A673 (cell line): ENCODE measurements at regions not wholly inside any gene's neighbourhood (a gene's known extent, or its start where the extent isn't known, plus 50 kb on each side); places are given as distances from the start of the nearest gene placed in this dataset.

Experiments
- BruUV-seq: library from RNA; stranded (reverse); fragments of 400-500 nt; replicated peaks from 2 replicates; lab custom pipeline; 2021; lab: Mats Ljungman, UMichigan
- CTCF ChIA-PET: fragments of 300-600 bp; sonication (Branson Sonifier 250); formaldehyde crosslinking; loops from one replicate; lab custom pipeline; 2022; ENCODE audit warnings: antibody characterized with exemption; lab: Charles Lee
- POLR2A ChIA-PET: fragments of 300-600 bp; sonication (Branson Sonifier 250); formaldehyde crosslinking; loops from one replicate; lab custom pipeline; 2022; ENCODE audit warnings: antibody characterized with exemption; ENCODE audit not compliant: low non-redundant PET; lab: Charles Lee
- DNase-seq: peaks from one replicate; pipeline ENCODE4 v3.0.0-alpha.2; 2015; ENCODE audit warnings: low spot score
- H3K27ac ChIP-seq: fragments of 200-600 bp; sonication (generic); 2 replicates; pipeline ENCODE4 v1.5.1; 2016; ENCODE audit warnings: mixed run types, low read depth, mild to moderate bottlenecking, mixed read lengths, antibody characterized with exemption, low read length; ENCODE audit not compliant: poor library complexity, severe bottlenecking
- H3K27me3 ChIP-seq: fragments of 200-600 bp; sonication (generic); replicated peaks from 2 replicates; pipeline ENCODE4 v1.6.1; 2017; ENCODE audit warnings: mixed run types, low read depth, mild to moderate bottlenecking, mixed read lengths, antibody characterized with exemption, low read length; ENCODE audit not compliant: insufficient read depth, poor library complexity
- H3K36me3 ChIP-seq: fragments of 200-600 bp; sonication (generic); 2 replicates; pipeline ENCODE4 v1.6.1; 2016; ENCODE audit warnings: mixed run types, mild to moderate bottlenecking, mixed read lengths, antibody characterized with exemption, low read length; ENCODE audit not compliant: insufficient read depth, poor library complexity, severe bottlenecking
- H3K4me1 ChIP-seq: fragments of 200-600 bp; sonication (generic); 2 replicates; pipeline ENCODE4 v1.6.1; 2017; ENCODE audit warnings: mixed run types, mild to moderate bottlenecking, mixed read lengths, antibody characterized with exemption, low read length; ENCODE audit not compliant: insufficient read depth, poor library complexity, severe bottlenecking
- H3K4me3 ChIP-seq: fragments of 200-600 bp; sonication (generic); 2 replicates; pipeline ENCODE4 v1.5.1; 2016; ENCODE audit warnings: low read depth, mixed run types, mild to moderate bottlenecking, mixed read lengths, low read length; ENCODE audit not compliant: poor library complexity, severe bottlenecking
- H3K9me3 ChIP-seq: fragments of 200-600 bp; sonication (generic); 2 replicates; pipeline ENCODE4 v1.6.1; 2016; ENCODE audit warnings: mixed run types, low read depth, mild to moderate bottlenecking, mixed read lengths, antibody characterized with exemption, low read length; ENCODE audit not compliant: poor library complexity, severe bottlenecking
- CTCF ChIP-seq: fragments of 300-800, 200-600 bp; sonication (generic); conservative IDR thresholded peaks from 2 replicates; pipeline ENCODE4 v1.5.1; 2017; ENCODE audit warnings: low read depth, mild to moderate bottlenecking, antibody characterized with exemption, low read length, moderate library complexity, mixed read lengths
- EZH2 ChIP-seq: fragments of 200-600 bp; sonication (generic); IDR thresholded peaks from 2 replicates; pipeline ENCODE4 v1.6.1; 2017; ENCODE audit warnings: borderline replicate concordance, low read depth, mild to moderate bottlenecking, mixed read lengths, antibody characterized with exemption, low read length; ENCODE audit not compliant: poor library complexity, severe bottlenecking
- intact Hi-C: fragments of 100-400 bp; cut with micrococcal nuclease; formaldehyde crosslinking; loops from one replicate; pipeline ENCODE4 v1.10.0; 2022; ENCODE audit not compliant: unreplicated experiment

- TF ChIP-seq EZH2: no peak
- TF ChIP-seq CTCF: no peak
- ChIA-PET POLR2A (no interaction called here), CTCF (no interaction called here)
- no TSS peak for BruUV-seq
- Histone ChIP-seq H3K36me3 (no peaks in the 10 kb centered on the region), H3K4me1 (no peaks in the 10 kb centered on the region), H3K27me3 (no peaks in the 10 kb centered on the region), H3K27ac (no peak overlapping the region), H3K9me3 (no peaks in the 10 kb centered on the region), H3K4me3 (no peak overlapping the region)
- DNase-seq: no peak
- intact Hi-C loops: no loop called here
Observed at GRCh38 chr2:13711154-13711553, 921.4 kb upstream of the LRATD1 start.

- Histone ChIP-seq H3K27me3 (no peaks in the 10 kb centered on the region), H3K4me3 (no peak overlapping the region), H3K27ac (no peak overlapping the region), H3K4me1 (no peaks in the 10 kb centered on the region), H3K36me3 (no peaks in the 10 kb centered on the region), H3K9me3 (no peaks in the 10 kb centered on the region)
- ChIA-PET CTCF (no interaction called here), POLR2A (no interaction called here)
- no TSS peak for BruUV-seq
- TF ChIP-seq CTCF: no peak
- TF ChIP-seq EZH2: no peak
- no peak for DNase-seq
- intact Hi-C loops: no loop called here
Observed at GRCh38 chr2:13714466-13714865, 918.1 kb upstream of the LRATD1 start.

GRCh38 chr2:13725945-13726344 is 906.6 kb upstream of the LRATD1 start:
- Histone ChIP-seq H3K27ac (no peak overlapping the region), H3K27me3 (peaks cover 4% of the 10 kb centered on the region), H3K9me3 (no peaks in the 10 kb centered on the region), H3K4me1 (no peaks in the 10 kb centered on the region), H3K4me3 (no peak overlapping the region), H3K36me3 (no peaks in the 10 kb centered on the region)
- BruUV-seq: no TSS peak
- ChIA-PET POLR2A (no interaction called here), CTCF (no interaction called here)
- intact Hi-C loops: no loop called here
- TF ChIP-seq EZH2: no peak
- no peak for TF ChIP-seq CTCF
- DNase-seq: no peak
